HCT116 (cell line): ENCODE measurements at regions not wholly inside any gene's neighbourhood (a gene's known extent, or its start where the extent isn't known, plus 50 kb on each side); places are given as distances from the start of the nearest gene placed in this dataset.

ENCODE experiments used
- ATAC-seq: fragments of 200-7000 bp; cut with Tn5 transposase; 2 replicates; pipeline ENCODE4 v1.9.1; 2020; ENCODE audit warnings: mild to moderate bottlenecking, moderate library complexity
- BruUV-seq: library from RNA; stranded (reverse); fragments of 400-500 nt; replicated peaks from 2 replicates; lab custom pipeline; 2021; lab: Mats Ljungman, UMichigan
- CTCF ChIA-PET: fragments of 300-600 bp; sonication (Branson Sonifier 250); formaldehyde crosslinking; loops from one replicate; lab custom pipeline; 2021; ENCODE audit warnings: antibody characterized with exemption; lab: Charles Lee
- POLR2A ChIA-PET: fragments of 300-600, 350-600 bp; sonication (Branson Sonifier 250); formaldehyde crosslinking; loops from one replicate; lab custom pipeline; 2021; ENCODE audit warnings: antibody characterized with exemption; lab: Charles Lee
- RAD21 ChIA-PET, 2 experiments: fragments of 300-600 bp; sonication (Branson Sonifier 250); formaldehyde crosslinking; loops; one replicate each; lab custom pipeline; 2023; ENCODE audit warnings: low total read pairs in 2 of 2; ENCODE audit not compliant: uncharacterized antibody in 2 of 2, unreplicated experiment in 2 of 2, low non-redundant PET in 1 of 2; lab: Charles Lee
- DNase-seq: peaks from one replicate; pipeline ENCODE4 v3.0.0-alpha.2; 2010; ENCODE audit warnings: low read depth, low spot score
- H2AFZ ChIP-seq: fragments of 200-600 bp; shearing (Covaris generic), sonication (generic); 2 replicates; pipeline ENCODE4 v1.6.1; 2017; ENCODE audit warnings: low read depth, mixed run types, mixed read lengths, antibody characterized with exemption, low read length; ENCODE audit not compliant: poor library complexity, severe bottlenecking
- H3K27ac ChIP-seq: 2 replicates; pipeline ENCODE4 v1.5.1; 2012; ENCODE audit warnings: low read depth, low read length
- H3K27me3 ChIP-seq: fragments of 200-600 bp; sonication (generic); 2 replicates; pipeline ENCODE4 v1.6.1; 2016; ENCODE audit warnings: mixed run types, low read length, mixed read lengths; ENCODE audit not compliant: insufficient read depth
- H3K36me3 ChIP-seq, 2 experiments: fragments of 200-500 bp in 1 of 2; fragments of 200-600 bp in 1 of 2; sonication (Bioruptor generic) in 1 of 2; sonication (generic) in 1 of 2; 2 replicates each; pipeline versions ENCODE4 v1.5.1 to v1.6.1; 2014 to 2016; ENCODE audit warnings: low read length in 2 of 2, inconsistent platforms in 1 of 2, mixed read lengths in 1 of 2, mixed run types in 1 of 2; ENCODE audit not compliant: insufficient read depth in 2 of 2, control insufficient read depth in 1 of 2
- H3K4me1 ChIP-seq, 2 experiments: fragments of 200-600 bp in 1 of 2; sonication (generic) in 1 of 2; 2 replicates each; pipeline versions ENCODE4 v1.5.1 to v1.6.1; 2012 to 2017; ENCODE audit warnings: low read length in 2 of 2, inconsistent platforms in 1 of 2, mild to moderate bottlenecking in 1 of 2, mixed read lengths in 1 of 2, mixed run types in 1 of 2, moderate library complexity in 1 of 2; ENCODE audit not compliant: insufficient read depth in 2 of 2, control insufficient read depth in 1 of 2
- H3K4me2 ChIP-seq: fragments of 200-600 bp; sonication (generic); 2 replicates; pipeline ENCODE4 v1.6.1; 2017; ENCODE audit warnings: mixed run types, low read length, mixed read lengths
- H3K4me3 ChIP-seq, 2 experiments: fragments of 200-600 bp in 1 of 2; sonication (generic) in 1 of 2; replicated peaks in 1 of 2; 2 replicates each; pipeline ENCODE4 v1.5.1; 2011 to 2016; ENCODE audit warnings: low read length in 2 of 2, control low read depth in 1 of 2, low read depth in 1 of 2, mild to moderate bottlenecking in 1 of 2, mixed read lengths in 1 of 2, mixed run types in 1 of 2
- H3K79me2 ChIP-seq: fragments of 200-600 bp; sonication (generic); 2 replicates; pipeline ENCODE4 v1.6.1; 2017; ENCODE audit warnings: mild to moderate bottlenecking, mixed run types, low read length, moderate library complexity, mixed read lengths; ENCODE audit not compliant: insufficient read depth
- H3K9ac ChIP-seq: fragments of 200-600 bp; sonication (generic); 2 replicates; pipeline ENCODE4 v1.6.1; 2016; ENCODE audit warnings: low read length, mixed read lengths
- H3K9me2 ChIP-seq: fragments of 200-600 bp; sonication (generic), shearing (Covaris generic); 2 replicates; pipeline ENCODE4 v1.6.1; 2017; ENCODE audit warnings: mixed run types, mild to moderate bottlenecking, moderate library complexity; ENCODE audit not compliant: insufficient read depth
- H3K9me3 ChIP-seq, 2 experiments: fragments of 200-500 bp in 1 of 2; fragments of 200-600 bp in 1 of 2; sonication (Bioruptor generic) in 1 of 2; sonication (generic) in 1 of 2; 2 replicates each; pipeline ENCODE4 v1.6.1; 2014 to 2017; ENCODE audit warnings: low read length in 2 of 2, mixed read lengths in 2 of 2, inconsistent platforms in 1 of 2, low read depth in 1 of 2, mild to moderate bottlenecking in 1 of 2, mixed run types in 1 of 2, moderate library complexity in 1 of 2; ENCODE audit not compliant: control insufficient read depth in 1 of 2, insufficient read depth in 1 of 2
- H4K20me1 ChIP-seq: fragments of 200-600 bp; sonication (generic), shearing (Covaris generic); 2 replicates; pipeline ENCODE4 v1.6.1; 2017; ENCODE audit warnings: mixed run types, mild to moderate bottlenecking, moderate library complexity; ENCODE audit not compliant: insufficient read depth
- ATF3 ChIP-seq: IDR thresholded peaks from 2 replicates; pipeline ENCODE4 v1.6.1; 2012
- CBX3 ChIP-seq: IDR thresholded peaks from 2 replicates; pipeline ENCODE4 v1.6.1; 2012; ENCODE audit warnings: low read depth
- CEBPB ChIP-seq: IDR thresholded peaks from 2 replicates; pipeline ENCODE4 v1.6.1; 2012; ENCODE audit warnings: low read depth
- CTCF ChIP-seq, 3 experiments: fragments of 200-600 bp in 1 of 3; sonication (generic) in 1 of 3; IDR thresholded peaks in 2 of 3; conservative IDR thresholded peaks in 1 of 3; 2 replicates each; pipeline ENCODE4 v1.5.1; 2012 to 2017; ENCODE audit warnings: low read depth in 2 of 3, low read length in 2 of 3, antibody characterized with exemption in 1 of 3, borderline replicate concordance in 1 of 3, control low read depth in 1 of 3, mild to moderate bottlenecking in 1 of 3, mixed read lengths in 1 of 3, mixed run types in 1 of 3, moderate library complexity in 1 of 3; ENCODE audit not compliant: insufficient read depth in 1 of 3
- FOSL1 ChIP-seq: IDR thresholded peaks from 2 replicates; pipeline ENCODE4 v1.6.1; 2012; ENCODE audit warnings: low read depth
- JUND ChIP-seq: IDR thresholded peaks from 2 replicates; pipeline ENCODE4 v1.6.1; 2012
- MAX ChIP-seq: IDR thresholded peaks from 2 replicates; pipeline ENCODE4 v1.6.1; 2012
- POLR2AphosphoS5 ChIP-seq: IDR thresholded peaks from 2 replicates; pipeline ENCODE4 v1.6.1; 2011; ENCODE audit warnings: mild to moderate bottlenecking, low read depth, low read length, moderate library complexity
- REST ChIP-seq: IDR thresholded peaks from 2 replicates; pipeline ENCODE4 v1.6.1; 2012; ENCODE audit warnings: low read depth
- SIN3A ChIP-seq: IDR thresholded peaks from 2 replicates; pipeline ENCODE4 v1.6.1; 2012; ENCODE audit warnings: low read depth
- SP1 ChIP-seq: IDR thresholded peaks from 2 replicates; pipeline ENCODE4 v1.6.1; 2012; ENCODE audit warnings: low read depth
- SRF ChIP-seq: IDR thresholded peaks from 2 replicates; pipeline ENCODE4 v1.6.1; 2012; ENCODE audit warnings: low read depth
- TCF7L2 ChIP-seq: IDR thresholded peaks from 2 replicates; pipeline ENCODE4 v1.7.0; 2011; ENCODE audit warnings: borderline replicate concordance, inconsistent platforms; ENCODE audit not compliant: insufficient read depth, insufficient read length; ENCODE audit errors: extremely low read depth
- ZFX ChIP-seq: fragments of 450-650 bp; IDR thresholded peaks from 2 replicates; pipeline ENCODE4 v1.6.1; 2017
- ZNF274 ChIP-seq: fragments of 200-500 bp; sonication (Bioruptor generic); IDR thresholded peaks from 2 replicates; pipeline ENCODE4 v1.6.1; 2014; ENCODE audit warnings: mild to moderate bottlenecking, low read depth, low read length, inconsistent platforms
- intact Hi-C: fragments of 100-400 bp; cut with micrococcal nuclease; formaldehyde crosslinking; loops from 2 replicates; pipeline ENCODE4 v1.10.0; 2022

- H2AFZ ChIP-seq, result no peak overlapping the region
- H3K27me3 ChIP-seq, result peaks cover 4% of the 10 kb centered on the region
- H3K36me3 ChIP-seq, result no peaks in the 10 kb centered on the region
- no peaks in the 10 kb centered on the region for H4K20me1 ChIP-seq
- no peak for TF ChIP-seq FOSL1
- no peak for TF ChIP-seq REST
- no peak for TF ChIP-seq ATF3
- no peak for TF ChIP-seq CEBPB
- no peak for TF ChIP-seq ZNF274
- no peak for TF ChIP-seq TCF7L2
- no peak for TF ChIP-seq SIN3A
- no peak for TF ChIP-seq ZFX
- no peak for TF ChIP-seq MAX
- no peak for TF ChIP-seq JUND
- no peak for TF ChIP-seq POLR2AphosphoS5
- TF ChIP-seq CBX3, result no peak
- no peak for TF ChIP-seq CTCF (IDR thresholded peaks at IDR 0.05 in 2 of 3, conservative IDR thresholded peaks at IDR 0.05 in 1 of 3; ENCODE audit: borderline replicate concordance in 1 of 3, insufficient read depth in 1 of 3, low read depth in 2 of 3, low read length in 2 of 3)
- no peak for TF ChIP-seq SRF
- no peak for TF ChIP-seq SP1
- no peaks in the 10 kb centered on the region for H3K9me3 ChIP-seq
- POLR2A ChIA-PET, result no interaction called here
- H3K9me2 ChIP-seq, result no peaks in the 10 kb centered on the region
- no peak overlapping the region for H3K4me2 ChIP-seq
- BruUV-seq, result no TSS peak
- no peaks in the 10 kb centered on the region for H3K79me2 ChIP-seq
- no peak overlapping the region for H3K27ac ChIP-seq
- ATAC-seq, result no peak
- CTCF ChIA-PET, result no interaction called here
- H3K4me1 ChIP-seq, result peaks cover 0 to 6% of the 10 kb centered on the region in 2 experiments; a peak in 1 of 4 replicates
- DNase-seq, result no peak
- intact Hi-C loops, result no loop called here
- no peak overlapping the region for H3K4me3 ChIP-seq
- RAD21 ChIA-PET, result no interaction called here
- H3K9ac ChIP-seq, result no peak overlapping the region
Observed at GRCh38 chr20:40488401-40488800, 200.6 kb downstream of the MAFB start.
